ENCODE measurements at regions not wholly inside any gene's neighbourhood (a gene's known extent, or its start where the extent isn't known, plus 50 kb on each side); places are given as distances from the start of the nearest gene placed in this dataset.

- POLR2A ChIA-PET, result no interaction called here
- no peaks in the 10 kb centered on the region for H3K36me3 ChIP-seq (ENCODE audit: control insufficient read depth in 2 of 2, insufficient read depth in 1 of 2, low read length in 2 of 2)
- H3K4me3 ChIP-seq (ENCODE audit: low read depth, low read length), result no peak overlapping the region
- no peak overlapping the region for H3K27ac ChIP-seq (ENCODE audit: extremely low read depth, low read depth, low read length)
- no peaks in the 10 kb centered on the region for H3K4me1 ChIP-seq (ENCODE audit: control insufficient read depth, insufficient read depth, low read length)
- H3K9me3 ChIP-seq (ENCODE audit: control insufficient read depth, insufficient read depth, low read depth, low read length), result no peaks in the 10 kb centered on the region
- CTCF ChIA-PET, result no interaction called here
- TF ChIP-seq ZNF510 (tag by site-specific recombination; IDR thresholded peaks at IDR 0.05; ENCODE audit: insufficient replicate concordance), result no peak
- no peak for TF ChIP-seq ZNF658 (tag by site-specific recombination; IDR thresholded peaks at IDR 0.05)
- TF ChIP-seq ZNF645 (tag by site-specific recombination; IDR thresholded peaks at IDR 0.05), result no peak
- TF ChIP-seq TCF7L2 (IDR thresholded peaks at IDR 0.05; ENCODE audit: borderline replicate concordance, low read depth, low read length), result no peak
- TF ChIP-seq ZNF202 (tag by site-specific recombination; IDR thresholded peaks at IDR 0.05; ENCODE audit: borderline replicate concordance), result no peak
- no peak for TF ChIP-seq SP7 (tag by site-specific recombination; IDR thresholded peaks at IDR 0.05)
- TF ChIP-seq ZNF266 (tag by site-specific recombination; IDR thresholded peaks at IDR 0.05; ENCODE audit: low read depth), result no peak
- TF ChIP-seq ZNF449 (tag by site-specific recombination; IDR thresholded peaks at IDR 0.05), result no peak
- TF ChIP-seq ZSCAN18 (tag by site-specific recombination; IDR thresholded peaks at IDR 0.05), result no peak
- no peak for TF ChIP-seq ZBTB10 (tag by site-specific recombination; IDR thresholded peaks at IDR 0.05)
- no peak for TF ChIP-seq ZNF548 (tag by site-specific recombination; IDR thresholded peaks at IDR 0.05)
- no peak for TF ChIP-seq HOXA7 (CRISPR knock-in tag; IDR thresholded peaks at IDR 0.05; ENCODE audit: borderline replicate concordance)
- no peak for TF ChIP-seq ZNF274 (IDR thresholded peaks at IDR 0.05; ENCODE audit: low read length)
- no peak for TF ChIP-seq ZNF274 (tag by site-specific recombination; IDR thresholded peaks at IDR 0.05; ENCODE audit: borderline replicate concordance)
- no peak for TF ChIP-seq ZNF138 (tag by site-specific recombination; IDR thresholded peaks at IDR 0.05; ENCODE audit: borderline replicate concordance)
- TF ChIP-seq KLF10 (tag by site-specific recombination; IDR thresholded peaks at IDR 0.05), result no peak
Measured at GRCh38 chr14:49044981-49045380, 541.2 kb downstream of the RPS29 start.

GRCh38 chr14:49036984-49037516 lies 549.1 kb downstream of the RPS29 start:
- TF ChIP-seq ZNF513 (tag by site-specific recombination; IDR thresholded peaks at IDR 0.05), result no peak
- no peak for TF ChIP-seq ZNF521 (tag by site-specific recombination; IDR thresholded peaks at IDR 0.05)
- TF ChIP-seq KLF17 (tag by site-specific recombination; IDR thresholded peaks at IDR 0.05), result no peak
- no peak for TF ChIP-seq ZNF571 (tag by site-specific recombination; IDR thresholded peaks at IDR 0.05)
- no peak for TF ChIP-seq ZSCAN5A (tag by site-specific recombination; IDR thresholded peaks at IDR 0.05)
- H3K9me3 ChIP-seq (ENCODE audit: control insufficient read depth, insufficient read depth, low read depth, low read length), result no peaks in the 10 kb centered on the region
- ChIA-PET POLR2A (no interaction called here), CTCF (no interaction called here)
- no peak overlapping the region for H3K4me3 ChIP-seq (ENCODE audit: low read depth, low read length)
- H3K36me3 ChIP-seq (ENCODE audit: control insufficient read depth in 2 of 2, insufficient read depth in 1 of 2, low read length in 2 of 2), result no peaks in the 10 kb centered on the region
- no peak overlapping the region for H3K27ac ChIP-seq (ENCODE audit: extremely low read depth, low read depth, low read length)
- H3K4me1 ChIP-seq (ENCODE audit: control insufficient read depth, insufficient read depth, low read length), result no peaks in the 10 kb centered on the region
